ENCODE measurements at regions not wholly inside any gene's neighbourhood (a gene's known extent, or its start where the extent isn't known, plus 50 kb on each side); places are given as distances from the start of the nearest gene placed in this dataset.
A peak's percentile ranks its signal among the peaks of the same experiment; 100 is the strongest.

DNA sequence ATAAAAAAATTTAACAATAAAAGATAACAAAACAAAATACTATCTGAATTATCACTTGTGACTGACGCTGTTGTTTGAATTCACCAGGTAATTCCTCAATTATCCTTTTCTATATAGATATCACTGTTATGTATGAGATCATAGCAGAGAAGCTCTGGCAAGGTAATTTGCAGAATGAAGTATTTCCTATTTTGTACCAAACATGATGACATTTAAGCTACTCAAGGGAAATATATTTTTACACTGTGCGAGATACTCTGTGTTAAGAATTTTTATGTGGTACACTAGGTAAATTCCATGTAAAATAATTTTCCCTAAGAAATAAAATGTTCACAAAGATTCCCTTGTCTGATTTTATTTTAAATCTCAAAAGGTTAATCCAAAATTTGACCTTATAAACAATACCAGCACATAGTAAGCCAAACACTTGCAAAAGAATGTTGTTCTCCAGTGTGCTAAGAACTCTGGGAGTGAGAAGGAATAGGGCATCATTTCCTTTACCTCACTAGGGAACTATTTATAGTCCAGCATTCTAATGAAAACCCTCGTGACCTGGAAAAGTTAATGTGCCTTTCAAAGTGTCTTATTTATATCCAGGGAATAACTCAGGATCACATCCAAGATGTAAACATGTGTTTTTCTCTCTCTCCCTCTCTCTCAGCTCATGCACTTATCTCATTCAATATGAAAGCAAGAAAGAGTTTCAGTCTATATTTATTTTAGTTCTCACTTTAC lies 115.2 kb upstream of the RAP1B start:
- no peak overlapping the region for H3K56ac ChIP-seq (ENCODE audit: low read length)
- no peak overlapping the region for H2BK120ac ChIP-seq (ENCODE audit: low read depth, low read length)
- no peaks in the 10 kb centered on the region for H3K4me1 ChIP-seq (ENCODE audit: control insufficient read depth, low read depth, low read length)
- H2BK5ac ChIP-seq (ENCODE audit: low read length), result no peak overlapping the region
- H3K36me3 ChIP-seq (ENCODE audit: control insufficient read depth, insufficient read depth, low read length), result no peaks in the 10 kb centered on the region
- no peak for DNase-seq
- H3K23ac ChIP-seq (ENCODE audit: low read length), result no peak overlapping the region
- H3K27ac ChIP-seq (ENCODE audit: low read depth, low read length), result no peak overlapping the region
- H3K4me3 ChIP-seq (ENCODE audit: low read length), result no peak overlapping the region
- H3K4me2 ChIP-seq (ENCODE audit: low read length), result no peak overlapping the region
- no peak overlapping the region for H4K5ac ChIP-seq (ENCODE audit: low read length)
- no peaks in the 10 kb centered on the region for H3K27me3 ChIP-seq (ENCODE audit: insufficient read depth, low read length, poor library complexity)
- H2AK5ac ChIP-seq (ENCODE audit: low read length), result no peak overlapping the region
- no peak overlapping the region for H3K4ac ChIP-seq (ENCODE audit: low read depth, low read length)
- no peak overlapping the region for H2BK15ac ChIP-seq (replicated peaks; ENCODE audit: low read depth)
- WGBS (ENCODE audit: extremely low coverage, insufficient coverage, low lambda C conversion rate), result no CpG with 5 or more reads among the region's 3 CpGs
- H4K8ac ChIP-seq (ENCODE audit: low read depth, low read length), result no peak overlapping the region
- H3K18ac ChIP-seq (ENCODE audit: low read length), result no peak overlapping the region
- H3K79me2 ChIP-seq (ENCODE audit: control insufficient read depth, insufficient read depth, low read length), result no peaks in the 10 kb centered on the region
- no peaks in the 10 kb centered on the region for H3K79me1 ChIP-seq (ENCODE audit: low read length)
- H3K9ac ChIP-seq (ENCODE audit: low read length), result no peak overlapping the region

GRCh38 chr12:68497107-68497506 lies 113.6 kb upstream of the RAP1B start:
- no peaks in the 10 kb centered on the region for H3K79me1 ChIP-seq (ENCODE audit: low read length)
- H3K9ac ChIP-seq (ENCODE audit: low read length), result no peak overlapping the region
- H2BK15ac ChIP-seq (replicated peaks; ENCODE audit: low read depth), result no peak overlapping the region
- H3K4me2 ChIP-seq (ENCODE audit: low read length), result no peak overlapping the region
- no CpG with 5 or more reads among the region's 4 CpGs for WGBS (ENCODE audit: extremely low coverage, insufficient coverage, low lambda C conversion rate)
- H3K4me3 ChIP-seq (ENCODE audit: low read length), result no peak overlapping the region
- no peak overlapping the region for H2BK5ac ChIP-seq (ENCODE audit: low read length)
- no peak overlapping the region for H3K18ac ChIP-seq (ENCODE audit: low read length)
- H3K27me3 ChIP-seq (ENCODE audit: insufficient read depth, low read length, poor library complexity), result no peaks in the 10 kb centered on the region
- H2AK5ac ChIP-seq (ENCODE audit: low read length), result no peak overlapping the region
- no peak overlapping the region for H3K27ac ChIP-seq (ENCODE audit: low read depth, low read length)
- H2BK120ac ChIP-seq (ENCODE audit: low read depth, low read length), result no peak overlapping the region
- no peak overlapping the region for H3K4ac ChIP-seq (ENCODE audit: low read depth, low read length)
- H3K36me3 ChIP-seq (ENCODE audit: control insufficient read depth, insufficient read depth, low read length), result no peaks in the 10 kb centered on the region
- H3K4me1 ChIP-seq (ENCODE audit: control insufficient read depth, low read depth, low read length), result no peaks in the 10 kb centered on the region
- no peak overlapping the region for H3K23ac ChIP-seq (ENCODE audit: low read length)
- no peak for DNase-seq
- no peaks in the 10 kb centered on the region for H3K79me2 ChIP-seq (ENCODE audit: control insufficient read depth, insufficient read depth, low read length)
- no peak overlapping the region for H4K5ac ChIP-seq (ENCODE audit: low read length)
- no peak overlapping the region for H4K8ac ChIP-seq (ENCODE audit: low read depth, low read length)
- no peak overlapping the region for H3K56ac ChIP-seq (ENCODE audit: low read length)

DNA sequence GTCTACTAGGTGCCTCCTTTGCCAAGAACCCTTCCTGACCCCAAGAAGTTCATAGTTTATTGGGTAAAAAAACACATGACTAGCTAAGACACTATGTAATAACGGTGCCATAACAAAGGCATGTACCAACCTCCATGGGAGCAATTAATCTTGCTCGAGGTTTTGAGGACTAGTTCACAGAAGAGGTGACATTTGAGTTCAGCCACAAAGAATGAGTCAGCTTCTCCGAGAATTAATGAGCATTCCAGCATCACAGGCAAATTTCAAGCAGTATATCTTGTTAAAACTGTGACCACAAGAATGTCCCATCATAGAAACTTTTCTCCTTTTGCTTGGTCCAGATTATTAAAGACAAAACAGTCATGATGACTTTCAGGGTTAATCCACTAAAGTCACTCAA lies 113.0 kb upstream of the RAP1B start:
- H3K23ac ChIP-seq (ENCODE audit: low read length), result no peak overlapping the region
- H3K18ac ChIP-seq (ENCODE audit: low read length), result no peak overlapping the region
- WGBS (ENCODE audit: extremely low coverage, insufficient coverage, low lambda C conversion rate), result no CpG with 5 or more reads among the region's 3 CpGs
- no peaks in the 10 kb centered on the region for H3K79me1 ChIP-seq (ENCODE audit: low read length)
- H3K79me2 ChIP-seq (ENCODE audit: control insufficient read depth, insufficient read depth, low read length), result no peaks in the 10 kb centered on the region
- no peaks in the 10 kb centered on the region for H3K27me3 ChIP-seq (ENCODE audit: insufficient read depth, low read length, poor library complexity)
- no peak overlapping the region for H2BK5ac ChIP-seq (ENCODE audit: low read length)
- DNase-seq, result no peak
- no peak overlapping the region for H2AK5ac ChIP-seq (ENCODE audit: low read length)
- H3K36me3 ChIP-seq (ENCODE audit: control insufficient read depth, insufficient read depth, low read length), result no peaks in the 10 kb centered on the region
- no peak overlapping the region for H2BK120ac ChIP-seq (ENCODE audit: low read depth, low read length)
- H3K56ac ChIP-seq (ENCODE audit: low read length), result no peak overlapping the region
- no peak overlapping the region for H3K9ac ChIP-seq (ENCODE audit: low read length)
- H2BK15ac ChIP-seq (replicated peaks; ENCODE audit: low read depth), result no peak overlapping the region
- no peak overlapping the region for H3K4me3 ChIP-seq (ENCODE audit: low read length)
- no peak overlapping the region for H3K4ac ChIP-seq (ENCODE audit: low read depth, low read length)
- no peak overlapping the region for H3K27ac ChIP-seq (ENCODE audit: low read depth, low read length)
- H3K4me1 ChIP-seq (ENCODE audit: control insufficient read depth, low read depth, low read length), result no peaks in the 10 kb centered on the region
- no peak overlapping the region for H4K8ac ChIP-seq (ENCODE audit: low read depth, low read length)
- H3K4me2 ChIP-seq (ENCODE audit: low read length), result no peak overlapping the region
- no peak overlapping the region for H4K5ac ChIP-seq (ENCODE audit: low read length)

- peak; percentile 23 for DNase-seq
- Histone ChIP-seq H3K9ac (ENCODE audit: low read length) (no peak overlapping the region), H3K36me3 (ENCODE audit: control insufficient read depth, insufficient read depth, low read length) (no peaks in the 10 kb centered on the region), H3K27me3 (ENCODE audit: insufficient read depth, low read length, poor library complexity) (no peaks in the 10 kb centered on the region), H3K4ac (ENCODE audit: low read depth, low read length) (no peak overlapping the region), H3K4me2 (ENCODE audit: low read length) (no peak overlapping the region), H2BK5ac (ENCODE audit: low read length) (no peak overlapping the region), H2AK5ac (ENCODE audit: low read length) (no peak overlapping the region), H2BK15ac (replicated peaks; ENCODE audit: low read depth) (no peak overlapping the region), H3K79me2 (ENCODE audit: control insufficient read depth, insufficient read depth, low read length) (no peaks in the 10 kb centered on the region), H3K18ac (ENCODE audit: low read length) (no peak overlapping the region), H3K4me1 (ENCODE audit: control insufficient read depth, low read depth, low read length) (no peaks in the 10 kb centered on the region), H2BK120ac (ENCODE audit: low read depth, low read length) (no peak overlapping the region), H3K23ac (ENCODE audit: low read length) (no peak overlapping the region), H3K4me3 (ENCODE audit: low read length) (no peak overlapping the region), H4K5ac (ENCODE audit: low read length) (no peak overlapping the region), H3K79me1 (ENCODE audit: low read length) (no peaks in the 10 kb centered on the region), H3K27ac (ENCODE audit: low read depth, low read length) (no peak overlapping the region), H3K56ac (ENCODE audit: low read length) (no peak overlapping the region), H4K8ac (ENCODE audit: low read depth, low read length) (no peak overlapping the region)
- WGBS (ENCODE audit: extremely low coverage, insufficient coverage, low lambda C conversion rate), result no CpG with 5 or more reads among the region's 4 CpGs
These were observed 112.0 kb upstream of the RAP1B start for GRCh38 chr12:68498736-68499135.

DNA sequence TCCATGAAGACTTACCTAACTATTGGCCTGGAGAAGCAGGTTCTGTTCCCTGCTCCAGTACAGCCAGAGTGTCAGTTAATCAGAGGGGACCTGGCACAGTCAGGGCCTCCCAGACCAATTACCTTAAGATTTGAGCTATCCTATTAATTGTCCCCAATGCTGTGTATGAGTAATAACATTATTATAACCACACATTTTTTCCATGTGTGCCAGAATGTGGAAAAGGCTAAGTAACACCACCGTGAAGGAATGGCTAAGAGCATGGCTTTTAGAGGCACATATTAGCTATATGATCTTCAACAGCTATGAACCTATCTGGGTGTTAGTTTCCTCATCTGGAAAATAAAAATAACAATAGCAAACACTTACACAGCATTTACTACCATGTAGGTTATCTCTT lies 111.1 kb upstream of the RAP1B start:
- Histone ChIP-seq H3K56ac (ENCODE audit: low read length) (no peak overlapping the region), H3K23ac (ENCODE audit: low read length) (no peak overlapping the region), H2BK5ac (ENCODE audit: low read length) (no peak overlapping the region), H3K4me1 (ENCODE audit: control insufficient read depth, low read depth, low read length) (no peaks in the 10 kb centered on the region), H3K4me3 (ENCODE audit: low read length) (no peak overlapping the region), H4K5ac (ENCODE audit: low read length) (no peak overlapping the region), H3K27me3 (ENCODE audit: insufficient read depth, low read length, poor library complexity) (no peaks in the 10 kb centered on the region), H4K8ac (ENCODE audit: low read depth, low read length) (no peak overlapping the region), H2AK5ac (ENCODE audit: low read length) (no peak overlapping the region), H3K79me2 (ENCODE audit: control insufficient read depth, insufficient read depth, low read length) (no peaks in the 10 kb centered on the region), H3K27ac (ENCODE audit: low read depth, low read length) (no peak overlapping the region), H3K18ac (ENCODE audit: low read length) (no peak overlapping the region), H3K9ac (ENCODE audit: low read length) (no peak overlapping the region), H3K4ac (ENCODE audit: low read depth, low read length) (no peak overlapping the region), H2BK120ac (ENCODE audit: low read depth, low read length) (no peak overlapping the region), H3K36me3 (ENCODE audit: control insufficient read depth, insufficient read depth, low read length) (no peaks in the 10 kb centered on the region), H3K4me2 (ENCODE audit: low read length) (no peak overlapping the region), H3K79me1 (ENCODE audit: low read length) (no peaks in the 10 kb centered on the region), H2BK15ac (replicated peaks; ENCODE audit: low read depth) (no peak overlapping the region)
- WGBS (ENCODE audit: extremely low coverage, insufficient coverage, low lambda C conversion rate), result no CpG with 5 or more reads among the region's 1 CpG
- DNase-seq, result no peak

- no peak for DNase-seq
- Histone ChIP-seq H3K9ac (ENCODE audit: low read length) (no peak overlapping the region), H3K79me1 (ENCODE audit: low read length) (no peaks in the 10 kb centered on the region), H2BK5ac (ENCODE audit: low read length) (no peak overlapping the region), H3K4me2 (ENCODE audit: low read length) (no peak overlapping the region), H3K56ac (ENCODE audit: low read length) (no peak overlapping the region), H2BK15ac (replicated peaks; ENCODE audit: low read depth) (no peak overlapping the region), H3K79me2 (ENCODE audit: control insufficient read depth, insufficient read depth, low read length) (no peaks in the 10 kb centered on the region), H3K4ac (ENCODE audit: low read depth, low read length) (no peak overlapping the region), H4K8ac (ENCODE audit: low read depth, low read length) (no peak overlapping the region), H3K27me3 (ENCODE audit: insufficient read depth, low read length, poor library complexity) (no peaks in the 10 kb centered on the region), H3K23ac (ENCODE audit: low read length) (no peak overlapping the region), H2BK120ac (ENCODE audit: low read depth, low read length) (no peak overlapping the region), H3K27ac (ENCODE audit: low read depth, low read length) (no peak overlapping the region), H3K18ac (ENCODE audit: low read length) (no peak overlapping the region), H3K4me1 (ENCODE audit: control insufficient read depth, low read depth, low read length) (no peaks in the 10 kb centered on the region), H2AK5ac (ENCODE audit: low read length) (no peak overlapping the region), H4K5ac (ENCODE audit: low read length) (no peak overlapping the region), H3K36me3 (ENCODE audit: control insufficient read depth, insufficient read depth, low read length) (no peaks in the 10 kb centered on the region), H3K4me3 (ENCODE audit: low read length) (no peak overlapping the region)
- no CpG with 5 or more reads among the region's 3 CpGs for WGBS (ENCODE audit: extremely low coverage, insufficient coverage, low lambda C conversion rate)
These were observed 109.5 kb upstream of the RAP1B start for GRCh38 chr12:68501226-68501625.

All from mesendoderm (in vitro differentiated cells).